ENCODE measurements at regions not wholly inside any gene's neighbourhood (a gene's known extent, or its start where the extent isn't known, plus 50 kb on each side); places are given as distances from the start of the nearest gene placed in this dataset.

- Mint-ChIP-seq H3K27me3 (ENCODE audit: insufficient read depth, unreplicated experiment) (peaks cover 7% of the 10 kb centered on the region), H3K9me3 (ENCODE audit: unreplicated experiment) (no peaks in the 10 kb centered on the region), H3K4me1 (ENCODE audit: low read depth, unreplicated experiment) (no peaks in the 10 kb centered on the region), H3K4me3 (ENCODE audit: unreplicated experiment) (no peak overlapping the region), H3K27ac (ENCODE audit: unreplicated experiment) (no peak overlapping the region), H3K36me3 (ENCODE audit: insufficient read depth, unreplicated experiment) (no peaks in the 10 kb centered on the region)
- BruUV-seq (replicated peaks), result no TSS peak
- POLR2A ChIA-PET, result no interaction called here
- Histone ChIP-seq H3K4me1 (peaks cover 3% of the 10 kb centered on the region; the same call in 1 of the 2 replicates), H3K36me3 (ENCODE audit: control insufficient read depth, insufficient read depth, low read length) (no peaks in the 10 kb centered on the region), H3K4me3 (ENCODE audit: low read depth, low read length) (no peak overlapping the region), H3K27me3 (replicated peaks; ENCODE audit: control insufficient read depth, insufficient read depth, low read length) (no peaks in the 10 kb centered on the region), H3K9me3 (no peaks in the 10 kb centered on the region)
- CTCF ChIA-PET, result no interaction called here
- intact Hi-C loops (cut with micrococcal nuclease; ENCODE audit: unreplicated experiment), result no loop called here
- TF ChIP-seq CTCF (IDR thresholded peaks at IDR 0.05; ENCODE audit: insufficient read depth in 1 of 2, low read depth in 1 of 2, low read length in 1 of 2, severe bottlenecking in 1 of 2, unreplicated experiment in 1 of 2), result no peak
- peak in 1 of 2 experiments; percentile 24 for DNase-seq
Measured at GRCh38 chr3:23129817-23130216, 73.3 kb upstream of the UBE2E2 start.

GRCh38 chr3:23130406-23130805 lies 72.7 kb upstream of the UBE2E2 start:
- H3K36me3 Mint-ChIP-seq (ENCODE audit: insufficient read depth, unreplicated experiment), result no peaks in the 10 kb centered on the region
- H3K4me3 Mint-ChIP-seq (ENCODE audit: unreplicated experiment), result no peak overlapping the region
- TF ChIP-seq CTCF (IDR thresholded peaks at IDR 0.05; ENCODE audit: insufficient read depth in 1 of 2, low read depth in 1 of 2, low read length in 1 of 2, severe bottlenecking in 1 of 2, unreplicated experiment in 1 of 2), result no peak
- intact Hi-C loops (cut with micrococcal nuclease; ENCODE audit: unreplicated experiment), result no loop called here
- no peaks in the 10 kb centered on the region for H3K4me1 Mint-ChIP-seq (ENCODE audit: low read depth, unreplicated experiment)
- peaks cover 7% of the 10 kb centered on the region for H3K27me3 Mint-ChIP-seq (ENCODE audit: insufficient read depth, unreplicated experiment)
- Histone ChIP-seq H3K9me3 (no peaks in the 10 kb centered on the region), H3K4me1 (peaks cover 3% of the 10 kb centered on the region; the same call in 1 of the 2 replicates), H3K27me3 (replicated peaks; ENCODE audit: control insufficient read depth, insufficient read depth, low read length) (no peaks in the 10 kb centered on the region), H3K36me3 (ENCODE audit: control insufficient read depth, insufficient read depth, low read length) (no peaks in the 10 kb centered on the region), H3K4me3 (ENCODE audit: low read depth, low read length) (no peak overlapping the region)
- H3K9me3 Mint-ChIP-seq (ENCODE audit: unreplicated experiment), result no peaks in the 10 kb centered on the region
- no peak for DNase-seq
- BruUV-seq (replicated peaks), result no TSS peak
- ChIA-PET POLR2A (no interaction called here), CTCF (no interaction called here)
- no peak overlapping the region for H3K27ac Mint-ChIP-seq (ENCODE audit: unreplicated experiment)

GRCh38 chr3:23135026-23135785 lies 67.9 kb upstream of the UBE2E2 start:
- Histone ChIP-seq H3K36me3 (ENCODE audit: control insufficient read depth, insufficient read depth, low read length) (no peaks in the 10 kb centered on the region), H3K4me3 (ENCODE audit: low read depth, low read length) (no peak overlapping the region), H3K4me1 (no peaks in the 10 kb centered on the region), H3K27me3 (replicated peaks; ENCODE audit: control insufficient read depth, insufficient read depth, low read length) (no peaks in the 10 kb centered on the region), H3K9me3 (no peaks in the 10 kb centered on the region)
- H3K4me1 Mint-ChIP-seq (ENCODE audit: low read depth, unreplicated experiment), result no peaks in the 10 kb centered on the region
- H3K9me3 Mint-ChIP-seq (ENCODE audit: unreplicated experiment), result no peaks in the 10 kb centered on the region
- POLR2A ChIA-PET, result no interaction called here
- CTCF ChIA-PET, result no interaction called here
- H3K27me3 Mint-ChIP-seq (ENCODE audit: insufficient read depth, unreplicated experiment), result no peaks in the 10 kb centered on the region
- no peak overlapping the region for H3K4me3 Mint-ChIP-seq (ENCODE audit: unreplicated experiment)
- TF ChIP-seq CTCF (IDR thresholded peaks at IDR 0.05; ENCODE audit: insufficient read depth in 1 of 2, low read depth in 1 of 2, low read length in 1 of 2, severe bottlenecking in 1 of 2, unreplicated experiment in 1 of 2), result no peak
- intact Hi-C loops (cut with micrococcal nuclease; ENCODE audit: unreplicated experiment), result no loop called here
- no peaks in the 10 kb centered on the region for H3K36me3 Mint-ChIP-seq (ENCODE audit: insufficient read depth, unreplicated experiment)
- no peak for DNase-seq
- H3K27ac Mint-ChIP-seq (ENCODE audit: unreplicated experiment), result no peak overlapping the region
- BruUV-seq (replicated peaks), result no TSS peak

Measured in Caco-2 (cell line).